Kidney (tissue), 13 donors: ENCODE measurements at regions not wholly inside any gene's neighbourhood (a gene's known extent, or its start where the extent isn't known, plus 50 kb on each side); places are given as distances from the start of the nearest gene placed in this dataset.

Experiments
- DNase-seq, 5 donors: peaks; one replicate each; pipeline ENCODE4 v3.0.0-alpha.2; 2013 to 2020
- FAIRE-seq: peaks from 2 replicates; lab custom pipeline; 2012; peaks lifted over from hg19 to GRCh38; lab: Jason Lieb, UNC
- H3K27ac ChIP-seq, 2 donors: one replicate each; pipeline ENCODE4 v1.7.0; 2013; ENCODE audit warnings: low read depth in 2 of 2, low read length in 2 of 2, inconsistent platforms in 1 of 2
- H3K27me3 ChIP-seq: one replicate; pipeline ENCODE4 v1.7.1; 2013; ENCODE audit warnings: low read length, inconsistent platforms; ENCODE audit not compliant: control insufficient read depth, insufficient read depth
- H3K36me3 ChIP-seq, 3 donors: one replicate each; pipeline versions ENCODE4 v1.7.0 to v1.7.1; 2013; ENCODE audit warnings: low read length in 3 of 3, control low read depth in 1 of 3, inconsistent platforms in 1 of 3; ENCODE audit not compliant: insufficient read depth in 3 of 3, control insufficient read depth in 2 of 3
- H3K4me1 ChIP-seq, 3 donors: one replicate each; pipeline versions ENCODE4 v1.7.0 to v1.7.1; 2013; ENCODE audit warnings: low read length in 3 of 3, inconsistent platforms in 1 of 3, low read depth in 1 of 3; ENCODE audit not compliant: control insufficient read depth in 2 of 3, insufficient read depth in 2 of 3
- H3K4me3 ChIP-seq, 3 donors: one replicate each; pipeline versions ENCODE4 v1.7.0 to v1.8.1; 2013; ENCODE audit warnings: low read length in 3 of 3, control low read depth in 1 of 3, inconsistent platforms in 1 of 3
- H3K9ac ChIP-seq, 3 donors: one replicate each; pipeline versions ENCODE4 v1.7.0 to v1.7.1; 2013; ENCODE audit warnings: low read length in 3 of 3, control low read depth in 1 of 3, inconsistent platforms in 1 of 3
- H3K9me3 ChIP-seq, 3 donors: one replicate each; pipeline versions ENCODE4 v1.7.0 to v1.7.1; 2013; ENCODE audit warnings: low read length in 3 of 3, control low read depth in 1 of 3, inconsistent platforms in 1 of 3; ENCODE audit not compliant: control insufficient read depth in 2 of 3, insufficient read depth in 1 of 3
- CTCF ChIP-seq: IDR thresholded peaks from 3 replicates; pipeline ENCODE4 v1.5.1; 2012; ENCODE audit warnings: mild to moderate bottlenecking, moderate library complexity, borderline replicate concordance; ENCODE audit not compliant: insufficient read depth; ENCODE audit errors: extremely low read depth
- intact Hi-C: fragments of 100-400 bp; cut with DNase I; formaldehyde crosslinking; loops from one replicate; pipeline ENCODE4 v1.11.1; 2022
- donor health status: control.
- donor health status: control.
- donor health status: control.
- donor health status: control.
- donor health status: control.
- donor health status: DM: yes; HTN: yes; CAD: no.
- donor health status: Normal renal cell carcinoma (clear cell type).

DNA sequence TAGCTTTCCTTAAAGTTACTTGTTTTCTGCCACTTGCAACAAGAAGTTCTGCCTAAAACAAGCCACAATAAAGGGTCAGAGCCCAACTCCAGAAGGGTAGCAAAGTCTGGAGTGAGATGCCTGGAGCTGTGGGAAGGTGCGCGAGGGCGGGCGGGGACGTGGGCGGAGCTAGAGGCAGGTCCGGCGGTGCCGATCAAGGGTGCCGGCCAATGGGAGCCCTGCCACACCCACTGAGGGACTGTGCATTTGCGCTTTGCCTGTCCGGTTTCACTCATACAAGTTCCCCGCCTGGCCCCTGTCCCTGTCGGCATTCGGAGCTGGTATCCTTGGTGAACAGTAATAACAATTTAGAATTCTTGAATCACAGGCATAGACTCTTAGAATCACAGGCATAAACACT lies 732.4 kb downstream of the MATN1 start:
- H3K4me1 ChIP-seq = peaks cover 0 to 5% (median 0%) of the 10 kb centered on the region in 3 donors
- H3K4me3 ChIP-seq = no peak overlapping the region
- DNase-seq (peak in 2 of 5 donors; percentile 26 to 51), FAIRE-seq (no peak)
- H3K9ac ChIP-seq = no peak overlapping the region
- intact Hi-C loops = no loop called here
- peaks cover 0 to 9% (median 0%) of the 10 kb centered on the region in 3 donors for H3K9me3 ChIP-seq
- H3K27me3 ChIP-seq = no peaks in the 10 kb centered on the region
- TF ChIP-seq CTCF = no peak
- no peaks in the 10 kb centered on the region for H3K36me3 ChIP-seq
- no peak overlapping the region for H3K27ac ChIP-seq

GRCh38 chr1:29990304-29990703 lies 733.1 kb downstream of the MATN1 start:
- no peaks in the 10 kb centered on the region for H3K36me3 ChIP-seq
- H3K4me1 ChIP-seq = peaks cover 0 to 5% (median 0%) of the 10 kb centered on the region in 3 donors
- no peaks in the 10 kb centered on the region for H3K27me3 ChIP-seq
- no peak for DNase-seq
- H3K9me3 ChIP-seq = peaks cover 0 to 9% (median 0%) of the 10 kb centered on the region in 3 donors
- no peak for TF ChIP-seq CTCF
- no peak for FAIRE-seq
- intact Hi-C loops = no loop called here
- H3K27ac ChIP-seq = no peak overlapping the region
- H3K4me3 ChIP-seq = no peak overlapping the region
- no peak overlapping the region for H3K9ac ChIP-seq

- Histone ChIP-seq H3K27me3 (no peaks in the 10 kb centered on the region), H3K27ac (peak overlapping the region in 1 of 2 donors; percentile 35), H3K36me3 (no peaks in the 10 kb centered on the region), H3K9ac (no peak overlapping the region), H3K4me1 (peaks cover 0 to 17% (median 13%) of the 10 kb centered on the region in 3 donors), H3K4me3 (no peak overlapping the region), H3K9me3 (no peaks in the 10 kb centered on the region)
- peak in 1 of 5 donors; percentile 18 for DNase-seq
- no peak for TF ChIP-seq CTCF
- intact Hi-C loops = no loop called here
- FAIRE-seq = no peak
These were observed 736.4 kb downstream of the MATN1 start for GRCh38 chr1:29986986-29987385.

DNA sequence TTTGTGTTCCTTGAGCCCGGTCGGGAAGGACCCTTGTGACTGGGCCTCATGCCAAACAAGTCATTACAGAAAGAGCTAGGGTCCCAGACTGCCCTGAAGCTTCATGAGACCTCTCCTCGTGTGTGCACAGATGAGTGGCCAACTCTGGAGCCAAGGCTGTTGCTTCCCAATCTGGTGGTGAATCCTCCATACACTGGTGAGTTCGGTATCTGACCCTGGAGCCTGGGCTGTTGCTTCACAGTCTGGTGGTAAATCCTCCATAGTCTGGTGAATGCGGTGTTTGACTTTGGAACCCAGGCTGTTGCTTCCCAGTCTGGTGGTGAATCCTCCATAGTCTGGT lies 737.8 kb downstream of the MATN1 start:
- intact Hi-C loops = no loop called here
- no peak for TF ChIP-seq CTCF
- FAIRE-seq (no peak), DNase-seq (no peak)
- H3K4me3 ChIP-seq = no peak overlapping the region
- H3K27me3 ChIP-seq = no peaks in the 10 kb centered on the region
- H3K4me1 ChIP-seq = peaks cover 0 to 17% (median 13%) of the 10 kb centered on the region in 3 donors
- H3K27ac ChIP-seq = peak overlapping the region; percentile 50 to 58
- H3K9ac ChIP-seq = no peak overlapping the region
- no peaks in the 10 kb centered on the region for H3K9me3 ChIP-seq
- no peaks in the 10 kb centered on the region for H3K36me3 ChIP-seq
